B cell (primary cell): ENCODE measurements at regions not wholly inside any gene's neighbourhood (a gene's known extent, or its start where the extent isn't known, plus 50 kb on each side); places are given as distances from the start of the nearest gene placed in this dataset.

ENCODE experiments used
- ATAC-seq: fragments of 200-7000 bp; cut with Tn5 transposase; one replicate; pipeline ENCODE4 v1.10.0; 2021; ENCODE audit warnings: low read depth, mild to moderate bottlenecking, moderate number of reproducible peaks, moderate library complexity
- CTCF ChIA-PET: fragments of 350-600 bp; sonication (Branson Sonifier 250); formaldehyde crosslinking; loops from one replicate; lab custom pipeline; 2021; ENCODE audit warnings: antibody characterized with exemption, inconsistent platforms; lab: Charles Lee
- POLR2A ChIA-PET: fragments of 350-600 bp; sonication (Branson Sonifier 250); formaldehyde crosslinking; loops from one replicate; lab custom pipeline; 2021; ENCODE audit warnings: antibody characterized with exemption; lab: Charles Lee
- DNase-seq: peaks from one replicate; pipeline ENCODE4 v3.0.0; 2013
- H2AFZ ChIP-seq: 2 replicates; pipeline ENCODE4 v1.6.1; 2012; ENCODE audit warnings: mild to moderate bottlenecking, low read depth, low read length; ENCODE audit not compliant: insufficient read depth, poor library complexity, severe bottlenecking
- H3K27ac ChIP-seq, 2 donors: 1 replicate in 1 of 2; 2 replicates in 1 of 2; pipeline ENCODE4 v1.5.1; 2012 to 2013; ENCODE audit warnings: low read length in 2 of 2, mild to moderate bottlenecking in 2 of 2, moderate library complexity in 1 of 2
- H3K27me3 ChIP-seq, 4 experiments: fragments of 200-600 bp in 1 of 4; sonication (generic) in 1 of 4; replicated peaks in 1 of 4; 1 replicate in 2 of 4; 2 replicates in 2 of 4; pipeline versions ENCODE4 v1.6.1 to v1.7.0; 2013 to 2016; ENCODE audit warnings: low read length in 3 of 4, mild to moderate bottlenecking in 2 of 4, mixed read lengths in 1 of 4, moderate library complexity in 1 of 4; ENCODE audit not compliant: insufficient read depth in 4 of 4, control insufficient read depth in 3 of 4; ENCODE audit errors: control extremely low read depth in 1 of 4
- H3K36me3 ChIP-seq, 2 experiments: replicated peaks in 1 of 2; 1 replicate in 1 of 2; 2 replicates in 1 of 2; pipeline versions ENCODE4 v1.6.1 to v1.7.1; 2013; ENCODE audit warnings: low read length in 1 of 2; ENCODE audit not compliant: insufficient read depth in 2 of 2, control insufficient read depth in 1 of 2; ENCODE audit errors: control extremely low read depth in 1 of 2, extremely low read depth in 1 of 2
- H3K4me1 ChIP-seq, 2 donors: fragments of 200-600 bp in 1 of 2; sonication (generic) in 1 of 2; 1 replicate in 1 of 2; 2 replicates in 1 of 2; pipeline versions ENCODE4 v1.5.1 to v1.6.1; 2013 to 2017; ENCODE audit warnings: low read length in 2 of 2; ENCODE audit not compliant: control insufficient read depth in 2 of 2, insufficient read depth in 2 of 2
- H3K4me2 ChIP-seq: replicated peaks from 2 replicates; pipeline ENCODE3; 2012; ENCODE audit warnings: mild to moderate bottlenecking, low read depth, low read length; ENCODE audit not compliant: poor library complexity, severe bottlenecking
- H3K4me3 ChIP-seq, 5 experiments: fragments of 200-600 bp in 1 of 5; sonication (generic) in 1 of 5; 1 replicate in 3 of 5; 2 replicates in 2 of 5; pipeline versions ENCODE4 v1.5.1 to v1.7.0; 2011 to 2016; ENCODE audit warnings: low read length in 4 of 5, mild to moderate bottlenecking in 4 of 5, low read depth in 2 of 5, control low read depth in 1 of 5, moderate library complexity in 1 of 5; ENCODE audit not compliant: insufficient read depth in 1 of 5; ENCODE audit errors: control extremely low read depth in 1 of 5, extremely low read depth in 1 of 5
- H3K79me2 ChIP-seq: fragments of 200-600 bp; sonication (generic); one replicate; pipeline ENCODE4 v1.6.0; 2016; ENCODE audit warnings: low read length; ENCODE audit not compliant: control insufficient read depth, insufficient read depth
- H3K9ac ChIP-seq: fragments of 200-600 bp; sonication (generic); 2 replicates; pipeline ENCODE4 v1.6.1; 2017; ENCODE audit warnings: mild to moderate bottlenecking, low read length, moderate library complexity
- H3K9me3 ChIP-seq, 3 donors: one replicate each; pipeline versions ENCODE4 v1.6.1 to v1.7.1; 2013; ENCODE audit warnings: low read length in 2 of 3; ENCODE audit not compliant: control insufficient read depth in 2 of 3, insufficient read depth in 1 of 3; ENCODE audit errors: control extremely low read depth in 1 of 3
- H4K20me1 ChIP-seq: 2 replicates; pipeline ENCODE4 v1.6.0; 2012; ENCODE audit warnings: mild to moderate bottlenecking, low read length; ENCODE audit not compliant: insufficient read depth, control insufficient read depth, poor library complexity, severe bottlenecking
- H3K27ac Mint-ChIP-seq: one replicate; pipeline ENCODE4 v1.8.0; 2021; ENCODE audit warnings: mixed read lengths
- H3K27me3 Mint-ChIP-seq: one replicate; pipeline ENCODE4 v1.8.0; 2021; ENCODE audit warnings: mixed read lengths
- H3K4me1 Mint-ChIP-seq: one replicate; pipeline ENCODE4 v1.8.0; 2021; ENCODE audit warnings: mixed read lengths
- H3K4me3 Mint-ChIP-seq: one replicate; pipeline ENCODE4 v1.8.0; 2021; ENCODE audit warnings: mixed read lengths
- H3K9me3 Mint-ChIP-seq: one replicate; pipeline ENCODE4 v1.8.0; 2022; ENCODE audit warnings: mixed read lengths; ENCODE audit not compliant: insufficient read depth
- EZH2 ChIP-seq: IDR thresholded peaks from 2 replicates; pipeline ENCODE4 v1.6.1; 2012; ENCODE audit warnings: borderline replicate concordance, low read depth, mild to moderate bottlenecking, moderate library complexity, low read length; ENCODE audit not compliant: insufficient read depth, poor library complexity, severe bottlenecking
- WGBS: methylation state at CpG from one replicate; pipeline ENCODE4 v1.1.5; 2013; ENCODE audit warnings: missing lambda C conversion rate; ENCODE audit not compliant: insufficient coverage; 5-methylcytosine and 5-hydroxymethylcytosine counted together
- intact Hi-C: fragments of 100-400 bp; cut with micrococcal nuclease; formaldehyde crosslinking; loops from one replicate; pipeline ENCODE4 v1.10.0; 2022
- TF ChIP-seq, protein P1 (sequence below): fragments of 200-600 bp; IDR thresholded peaks from one replicate; pipeline ENCODE4 v1.8.0; 2022; ENCODE audit warnings: antibody characterized with exemption, mild to moderate bottlenecking

DNA sequence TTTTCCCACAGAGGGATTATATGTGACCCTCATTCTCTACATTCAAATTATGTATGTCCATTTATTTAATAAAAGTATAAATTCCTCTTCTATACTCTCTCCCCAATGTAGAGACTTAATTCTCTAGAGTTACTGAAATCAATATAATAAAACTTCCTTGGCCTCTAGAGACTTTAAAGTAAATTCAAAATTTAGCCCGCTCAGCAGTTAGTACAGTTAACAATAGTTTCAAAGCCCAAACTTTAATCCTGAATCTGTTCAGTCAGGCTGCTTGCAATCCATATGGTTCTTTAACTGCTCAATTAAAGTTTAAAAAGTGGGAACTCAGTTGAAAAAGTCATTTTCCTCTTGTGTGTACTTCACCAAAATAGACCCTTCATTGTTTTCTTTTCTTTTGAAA is 2558.4 kb downstream of the ARAP2 start:
- Histone ChIP-seq H3K79me2 (no peaks in the 10 kb centered on the region), H3K36me3 (no peaks in the 10 kb centered on the region), H3K4me1 (no peaks in the 10 kb centered on the region), H3K4me3 (no peak overlapping the region), H2AFZ (no peak overlapping the region), H3K27ac (no peak overlapping the region), H4K20me1 (no peaks in the 10 kb centered on the region), H3K9me3 (peaks cover 0 to 5% (median 0%) of the 10 kb centered on the region in 3 donors), H3K4me2 (no peak overlapping the region), H3K9ac (no peak overlapping the region), H3K27me3 (no peaks in the 10 kb centered on the region)
- TF ChIP-seq EZH2 = no peak
- TF ChIP-seq, protein P1, sequence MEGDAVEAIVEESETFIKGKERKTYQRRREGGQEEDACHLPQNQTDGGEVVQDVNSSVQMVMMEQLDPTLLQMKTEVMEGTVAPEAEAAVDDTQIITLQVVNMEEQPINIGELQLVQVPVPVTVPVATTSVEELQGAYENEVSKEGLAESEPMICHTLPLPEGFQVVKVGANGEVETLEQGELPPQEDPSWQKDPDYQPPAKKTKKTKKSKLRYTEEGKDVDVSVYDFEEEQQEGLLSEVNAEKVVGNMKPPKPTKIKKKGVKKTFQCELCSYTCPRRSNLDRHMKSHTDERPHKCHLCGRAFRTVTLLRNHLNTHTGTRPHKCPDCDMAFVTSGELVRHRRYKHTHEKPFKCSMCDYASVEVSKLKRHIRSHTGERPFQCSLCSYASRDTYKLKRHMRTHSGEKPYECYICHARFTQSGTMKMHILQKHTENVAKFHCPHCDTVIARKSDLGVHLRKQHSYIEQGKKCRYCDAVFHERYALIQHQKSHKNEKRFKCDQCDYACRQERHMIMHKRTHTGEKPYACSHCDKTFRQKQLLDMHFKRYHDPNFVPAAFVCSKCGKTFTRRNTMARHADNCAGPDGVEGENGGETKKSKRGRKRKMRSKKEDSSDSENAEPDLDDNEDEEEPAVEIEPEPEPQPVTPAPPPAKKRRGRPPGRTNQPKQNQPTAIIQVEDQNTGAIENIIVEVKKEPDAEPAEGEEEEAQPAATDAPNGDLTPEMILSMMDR = no peak
- Mint-ChIP-seq H3K9me3 (no peaks in the 10 kb centered on the region), H3K4me1 (no peaks in the 10 kb centered on the region), H3K4me3 (no peak overlapping the region), H3K27ac (no peak overlapping the region), H3K27me3 (no peaks in the 10 kb centered on the region)
- DNase-seq (no peak), ATAC-seq (no peak)
- WGBS = no CpG with 5 or more reads among the region's 1 CpG
- intact Hi-C loops = no loop called here
- CTCF ChIA-PET = no interaction called here
- POLR2A ChIA-PET = no interaction called here

DNA sequence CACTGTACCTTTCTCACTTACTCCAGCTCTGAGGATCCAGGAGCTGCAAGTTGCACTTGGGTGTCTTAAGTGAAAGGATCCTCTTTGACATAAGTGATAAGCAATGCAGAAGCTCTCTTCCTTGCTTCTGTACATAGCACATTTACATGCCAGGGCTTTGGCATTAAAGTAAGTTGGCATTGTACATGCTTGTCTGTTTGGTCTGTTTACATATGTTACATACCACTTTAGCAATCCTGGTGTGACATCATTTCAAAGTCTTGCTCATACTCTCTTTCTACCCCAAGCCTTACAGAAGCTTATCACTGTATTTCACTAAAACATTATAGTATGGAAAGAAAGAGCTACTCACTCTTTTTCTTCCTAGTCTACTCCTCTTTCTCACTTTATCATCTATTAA is 2548.3 kb downstream of the ARAP2 start:
- H3K4me2 ChIP-seq = no peak overlapping the region
- Mint-ChIP-seq H3K4me3 (no peak overlapping the region), H3K27me3 (no peaks in the 10 kb centered on the region), H3K9me3 (peaks cover 2% of the 10 kb centered on the region), H3K4me1 (no peaks in the 10 kb centered on the region), H3K27ac (no peak overlapping the region)
- no peak overlapping the region for H3K27ac ChIP-seq
- H2AFZ ChIP-seq = no peak overlapping the region
- CTCF ChIA-PET = no interaction called here
- H3K9me3 ChIP-seq = peaks cover 0 to 2% (median 0%) of the 10 kb centered on the region in 3 donors
- H3K79me2 ChIP-seq = no peaks in the 10 kb centered on the region
- H3K36me3 ChIP-seq = no peaks in the 10 kb centered on the region
- POLR2A ChIA-PET = no interaction called here
- intact Hi-C loops = no loop called here
- H4K20me1 ChIP-seq = no peaks in the 10 kb centered on the region
- ATAC-seq (no peak), DNase-seq (no peak)
- H3K4me1 ChIP-seq = no peaks in the 10 kb centered on the region
- H3K9ac ChIP-seq = no peak overlapping the region
- TF ChIP-seq EZH2 = no peak
- TF ChIP-seq, protein P1 = no peak
- no peak overlapping the region for H3K4me3 ChIP-seq
- H3K27me3 ChIP-seq = no peaks in the 10 kb centered on the region
